ENCODE measurements at regions not wholly inside any gene's neighbourhood (a gene's known extent, or its start where the extent isn't known, plus 50 kb on each side); places are given as distances from the start of the nearest gene placed in this dataset.

DNA sequence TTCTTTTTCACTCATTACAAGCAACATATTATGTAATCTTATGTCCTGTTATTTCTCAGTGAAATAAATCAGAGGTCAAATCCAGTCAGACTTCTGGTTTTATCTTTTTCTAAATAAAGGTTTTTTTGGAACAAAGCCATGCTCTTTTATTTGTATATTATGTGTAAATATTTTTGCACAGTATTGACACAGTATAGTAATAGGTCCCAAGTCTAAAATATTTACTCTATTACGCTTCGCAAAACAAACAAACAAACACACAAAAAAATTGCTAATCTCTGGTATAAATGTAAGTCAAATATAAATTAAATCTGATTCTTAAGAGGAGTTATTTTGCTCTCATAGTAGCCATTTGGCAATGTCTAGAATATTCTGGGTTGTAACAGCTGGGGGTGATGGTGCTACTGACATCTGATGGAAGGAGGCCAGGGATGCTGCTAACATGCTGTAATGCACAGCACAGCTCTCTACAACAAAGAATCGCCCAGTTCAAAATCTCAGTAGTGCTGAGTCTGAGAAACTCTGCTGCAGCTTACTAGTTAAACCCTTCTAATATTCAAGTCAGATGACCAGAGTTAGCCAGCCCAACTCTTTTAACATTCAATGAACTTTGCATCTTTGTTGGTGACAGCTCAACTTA is 602.1 kb downstream of the RAB28 start:
- POLR2A ChIA-PET (ENCODE audit: partially characterized antibody), result no interaction called here
- Histone ChIP-seq H4K5ac (ENCODE audit: insufficient read length, low read depth, low read length) (no peak overlapping the region), H3K79me2 (ENCODE audit: control insufficient read depth in 1 of 2, insufficient read depth in 2 of 2, low read length in 2 of 2) (no peaks in the 10 kb centered on the region), H2AK5ac (ENCODE audit: low read depth, low read length) (no peak overlapping the region), H2AFZ (ENCODE audit: low read length) (no peak overlapping the region), H3K9me3 (ENCODE audit: insufficient read depth in 2 of 2, low read depth in 1 of 2, low read length in 1 of 2) (no peaks in the 10 kb centered on the region), H4K91ac (replicated peaks; ENCODE audit: insufficient read length, low read length) (no peak overlapping the region), H3K4me1 (replicated peaks in 1 of 4; ENCODE audit: control insufficient read depth in 3 of 4, insufficient read depth in 4 of 4, low read length in 3 of 4) (peaks cover 0 to 3% (median 0%) of the 10 kb centered on the region in 4 experiments; a peak in 1 of 7 replicates), H2BK5ac (ENCODE audit: low read depth, low read length) (no peak overlapping the region), H2BK15ac (ENCODE audit: low read length) (no peak overlapping the region), H4K20me1 (replicated peaks in 1 of 2; ENCODE audit: control insufficient read depth in 1 of 2, insufficient read depth in 2 of 2, low read length in 2 of 2) (no peaks in the 10 kb centered on the region), H3K36me3 (ENCODE audit: control insufficient read depth in 2 of 4, insufficient read depth in 4 of 4, low read length in 3 of 4) (no peaks in the 10 kb centered on the region), H3K18ac (ENCODE audit: extremely low read depth, low read length) (no peak overlapping the region), H3K9ac (replicated peaks in 1 of 4; ENCODE audit: extremely low read depth in 1 of 4, low read depth in 3 of 4, low read length in 3 of 4) (no peak overlapping the region), H3K23ac (ENCODE audit: insufficient read length) (no peak overlapping the region), H3K4me3 (ENCODE audit: extremely low read depth in 1 of 4, insufficient read depth in 2 of 4, low read depth in 3 of 4, low read length in 4 of 4) (no peak overlapping the region), H3K27ac (ENCODE audit: low read depth, low read length) (no peak overlapping the region), H3K79me1 (ENCODE audit: low read depth, low read length) (no peaks in the 10 kb centered on the region), H3K4me2 (ENCODE audit: insufficient read depth in 1 of 2, low read depth in 2 of 2, low read length in 2 of 2) (no peak overlapping the region), H2BK120ac (replicated peaks; ENCODE audit: low read depth, low read length) (no peak overlapping the region), H3K14ac (ENCODE audit: insufficient read length) (no peak overlapping the region), H4K8ac (ENCODE audit: extremely low read depth, insufficient read depth, low read length) (no peak overlapping the region), H3K27me3 (replicated peaks in 1 of 4; ENCODE audit: control insufficient read depth in 3 of 4, extremely low read depth in 1 of 4, insufficient read depth in 3 of 4, low read length in 3 of 4) (no peaks in the 10 kb centered on the region), H3K23me2 (ENCODE audit: low read depth, low read length) (no peaks in the 10 kb centered on the region), H3K56ac (replicated peaks; ENCODE audit: insufficient read length, low read depth, low read length) (no peak overlapping the region), H2BK20ac (ENCODE audit: low read length) (no peak overlapping the region), H2BK12ac (ENCODE audit: low read depth, low read length) (no peak overlapping the region), H3K4ac (replicated peaks; ENCODE audit: insufficient read length, low read depth, low read length) (no peak overlapping the region)
- WGBS, 2 experiments (ENCODE audit: extremely low coverage in 1 of 2, insufficient coverage in 1 of 2, insufficient read length in 1 of 2, insufficient replicate concordance in 2 of 2, low coverage in 1 of 2, low lambda C conversion rate in 2 of 2, missing lambda C conversion rate in 1 of 2), result 91% methylated on average over 3 of the region's 3 CpGs; no CpG with 5 or more reads in 1 of the 2 experiments
- CTCF ChIA-PET (ENCODE audit: partially characterized antibody), result interaction anchor here (0.6 kb wide), 1 partner anchor 84 kb away, joined by 5 read pairs; no protein-coding TSS in a partner anchor
- DNase-seq (ENCODE audit: low read depth in 1 of 2, low spot score in 2 of 2) (no peak), FAIRE-seq (no peak)
- no peak for TF ChIP-seq SIX5 (IDR thresholded peaks at IDR 0.05; ENCODE audit: low read depth, low read length)
- TF ChIP-seq POLR2A (IDR thresholded peaks at IDR 0.05; ENCODE audit: control extremely low read depth in 1 of 2, low read depth in 2 of 2, low read length in 2 of 2), result no peak
